B cell (primary cell): ENCODE measurements at regions not wholly inside any gene's neighbourhood (a gene's known extent, or its start where the extent isn't known, plus 50 kb on each side); places are given as distances from the start of the nearest gene placed in this dataset.

Experiments
- ATAC-seq: fragments of 200-7000 bp; cut with Tn5 transposase; one replicate; pipeline ENCODE4 v1.10.0; 2021; ENCODE audit warnings: low read depth, mild to moderate bottlenecking, moderate number of reproducible peaks, moderate library complexity
- CTCF ChIA-PET: fragments of 350-600 bp; sonication (Branson Sonifier 250); formaldehyde crosslinking; loops from one replicate; lab custom pipeline; 2021; ENCODE audit warnings: antibody characterized with exemption, inconsistent platforms; lab: Charles Lee
- POLR2A ChIA-PET: fragments of 350-600 bp; sonication (Branson Sonifier 250); formaldehyde crosslinking; loops from one replicate; lab custom pipeline; 2021; ENCODE audit warnings: antibody characterized with exemption; lab: Charles Lee
- DNase-seq: peaks from one replicate; pipeline ENCODE4 v3.0.0; 2013
- H2AFZ ChIP-seq: 2 replicates; pipeline ENCODE4 v1.6.1; 2012; ENCODE audit warnings: mild to moderate bottlenecking, low read depth, low read length; ENCODE audit not compliant: insufficient read depth, poor library complexity, severe bottlenecking
- H3K27ac ChIP-seq, 2 donors: 1 replicate in 1 of 2; 2 replicates in 1 of 2; pipeline ENCODE4 v1.5.1; 2012 to 2013; ENCODE audit warnings: low read length in 2 of 2, mild to moderate bottlenecking in 2 of 2, moderate library complexity in 1 of 2
- H3K27me3 ChIP-seq, 4 experiments: fragments of 200-600 bp in 1 of 4; sonication (generic) in 1 of 4; replicated peaks in 1 of 4; 1 replicate in 2 of 4; 2 replicates in 2 of 4; pipeline versions ENCODE4 v1.6.1 to v1.7.0; 2013 to 2016; ENCODE audit warnings: low read length in 3 of 4, mild to moderate bottlenecking in 2 of 4, mixed read lengths in 1 of 4, moderate library complexity in 1 of 4; ENCODE audit not compliant: insufficient read depth in 4 of 4, control insufficient read depth in 3 of 4; ENCODE audit errors: control extremely low read depth in 1 of 4
- H3K36me3 ChIP-seq, 2 experiments: replicated peaks in 1 of 2; 1 replicate in 1 of 2; 2 replicates in 1 of 2; pipeline versions ENCODE4 v1.6.1 to v1.7.1; 2013; ENCODE audit warnings: low read length in 1 of 2; ENCODE audit not compliant: insufficient read depth in 2 of 2, control insufficient read depth in 1 of 2; ENCODE audit errors: control extremely low read depth in 1 of 2, extremely low read depth in 1 of 2
- H3K4me1 ChIP-seq, 2 donors: fragments of 200-600 bp in 1 of 2; sonication (generic) in 1 of 2; 1 replicate in 1 of 2; 2 replicates in 1 of 2; pipeline versions ENCODE4 v1.5.1 to v1.6.1; 2013 to 2017; ENCODE audit warnings: low read length in 2 of 2; ENCODE audit not compliant: control insufficient read depth in 2 of 2, insufficient read depth in 2 of 2
- H3K4me2 ChIP-seq: replicated peaks from 2 replicates; pipeline ENCODE3; 2012; ENCODE audit warnings: mild to moderate bottlenecking, low read depth, low read length; ENCODE audit not compliant: poor library complexity, severe bottlenecking
- H3K4me3 ChIP-seq, 5 experiments: fragments of 200-600 bp in 1 of 5; sonication (generic) in 1 of 5; 1 replicate in 3 of 5; 2 replicates in 2 of 5; pipeline versions ENCODE4 v1.5.1 to v1.7.0; 2011 to 2016; ENCODE audit warnings: low read length in 4 of 5, mild to moderate bottlenecking in 4 of 5, low read depth in 2 of 5, control low read depth in 1 of 5, moderate library complexity in 1 of 5; ENCODE audit not compliant: insufficient read depth in 1 of 5; ENCODE audit errors: control extremely low read depth in 1 of 5, extremely low read depth in 1 of 5
- H3K79me2 ChIP-seq: fragments of 200-600 bp; sonication (generic); one replicate; pipeline ENCODE4 v1.6.0; 2016; ENCODE audit warnings: low read length; ENCODE audit not compliant: control insufficient read depth, insufficient read depth
- H3K9ac ChIP-seq: fragments of 200-600 bp; sonication (generic); 2 replicates; pipeline ENCODE4 v1.6.1; 2017; ENCODE audit warnings: mild to moderate bottlenecking, low read length, moderate library complexity
- H3K9me3 ChIP-seq, 3 donors: one replicate each; pipeline versions ENCODE4 v1.6.1 to v1.7.1; 2013; ENCODE audit warnings: low read length in 2 of 3; ENCODE audit not compliant: control insufficient read depth in 2 of 3, insufficient read depth in 1 of 3; ENCODE audit errors: control extremely low read depth in 1 of 3
- H4K20me1 ChIP-seq: 2 replicates; pipeline ENCODE4 v1.6.0; 2012; ENCODE audit warnings: mild to moderate bottlenecking, low read length; ENCODE audit not compliant: insufficient read depth, control insufficient read depth, poor library complexity, severe bottlenecking
- H3K27ac Mint-ChIP-seq: one replicate; pipeline ENCODE4 v1.8.0; 2021; ENCODE audit warnings: mixed read lengths
- H3K27me3 Mint-ChIP-seq: one replicate; pipeline ENCODE4 v1.8.0; 2021; ENCODE audit warnings: mixed read lengths
- H3K4me1 Mint-ChIP-seq: one replicate; pipeline ENCODE4 v1.8.0; 2021; ENCODE audit warnings: mixed read lengths
- H3K4me3 Mint-ChIP-seq: one replicate; pipeline ENCODE4 v1.8.0; 2021; ENCODE audit warnings: mixed read lengths
- H3K9me3 Mint-ChIP-seq: one replicate; pipeline ENCODE4 v1.8.0; 2022; ENCODE audit warnings: mixed read lengths; ENCODE audit not compliant: insufficient read depth
- EZH2 ChIP-seq: IDR thresholded peaks from 2 replicates; pipeline ENCODE4 v1.6.1; 2012; ENCODE audit warnings: borderline replicate concordance, low read depth, mild to moderate bottlenecking, moderate library complexity, low read length; ENCODE audit not compliant: insufficient read depth, poor library complexity, severe bottlenecking
- WGBS: methylation state at CpG from one replicate; pipeline ENCODE4 v1.1.5; 2013; ENCODE audit warnings: missing lambda C conversion rate; ENCODE audit not compliant: insufficient coverage; 5-methylcytosine and 5-hydroxymethylcytosine counted together
- intact Hi-C: fragments of 100-400 bp; cut with micrococcal nuclease; formaldehyde crosslinking; loops from one replicate; pipeline ENCODE4 v1.10.0; 2022
- TF ChIP-seq, protein P1 (sequence below): fragments of 200-600 bp; IDR thresholded peaks from one replicate; pipeline ENCODE4 v1.8.0; 2022; ENCODE audit warnings: antibody characterized with exemption, mild to moderate bottlenecking

DNA sequence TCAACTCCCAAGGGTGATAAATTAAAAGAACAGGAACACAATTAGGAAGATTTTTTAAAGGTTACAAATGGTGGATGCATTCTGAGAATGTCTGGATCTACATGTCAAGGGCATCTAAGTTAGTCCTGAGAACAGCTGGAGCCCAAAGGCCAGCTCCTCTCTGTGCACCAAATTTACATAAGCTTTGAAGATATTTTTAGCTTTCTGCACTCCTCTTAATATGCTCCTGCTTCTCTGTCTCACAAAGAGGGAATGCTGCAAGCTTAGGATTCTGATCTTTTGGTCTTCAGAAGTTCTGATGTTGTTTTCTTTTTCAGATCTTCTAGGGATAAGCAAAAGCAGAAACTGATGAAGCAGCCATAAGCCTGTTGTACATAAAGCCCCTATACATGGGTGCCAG, 309.8 kb upstream of the NCAM1 start:
- H3K27ac ChIP-seq = no peak overlapping the region
- H4K20me1 ChIP-seq = no peaks in the 10 kb centered on the region
- CTCF ChIA-PET = no interaction called here
- no peak overlapping the region for H3K9ac ChIP-seq
- H3K27me3 ChIP-seq = no peaks in the 10 kb centered on the region
- Mint-ChIP-seq H3K4me3 (no peak overlapping the region), H3K27ac (no peak overlapping the region), H3K9me3 (no peaks in the 10 kb centered on the region), H3K4me1 (no peaks in the 10 kb centered on the region), H3K27me3 (peaks cover 9% of the 10 kb centered on the region)
- H2AFZ ChIP-seq = no peak overlapping the region
- H3K36me3 ChIP-seq = no peaks in the 10 kb centered on the region
- no peak for ATAC-seq
- H3K4me3 ChIP-seq = no peak overlapping the region
- intact Hi-C loops = no loop called here
- no peak overlapping the region for H3K4me2 ChIP-seq
- DNase-seq = no peak
- H3K4me1 ChIP-seq = no peaks in the 10 kb centered on the region
- H3K79me2 ChIP-seq = no peaks in the 10 kb centered on the region
- POLR2A ChIA-PET = no interaction called here
- TF ChIP-seq EZH2 = no peak
- TF ChIP-seq, protein P1, sequence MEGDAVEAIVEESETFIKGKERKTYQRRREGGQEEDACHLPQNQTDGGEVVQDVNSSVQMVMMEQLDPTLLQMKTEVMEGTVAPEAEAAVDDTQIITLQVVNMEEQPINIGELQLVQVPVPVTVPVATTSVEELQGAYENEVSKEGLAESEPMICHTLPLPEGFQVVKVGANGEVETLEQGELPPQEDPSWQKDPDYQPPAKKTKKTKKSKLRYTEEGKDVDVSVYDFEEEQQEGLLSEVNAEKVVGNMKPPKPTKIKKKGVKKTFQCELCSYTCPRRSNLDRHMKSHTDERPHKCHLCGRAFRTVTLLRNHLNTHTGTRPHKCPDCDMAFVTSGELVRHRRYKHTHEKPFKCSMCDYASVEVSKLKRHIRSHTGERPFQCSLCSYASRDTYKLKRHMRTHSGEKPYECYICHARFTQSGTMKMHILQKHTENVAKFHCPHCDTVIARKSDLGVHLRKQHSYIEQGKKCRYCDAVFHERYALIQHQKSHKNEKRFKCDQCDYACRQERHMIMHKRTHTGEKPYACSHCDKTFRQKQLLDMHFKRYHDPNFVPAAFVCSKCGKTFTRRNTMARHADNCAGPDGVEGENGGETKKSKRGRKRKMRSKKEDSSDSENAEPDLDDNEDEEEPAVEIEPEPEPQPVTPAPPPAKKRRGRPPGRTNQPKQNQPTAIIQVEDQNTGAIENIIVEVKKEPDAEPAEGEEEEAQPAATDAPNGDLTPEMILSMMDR = no peak
- no peaks in the 10 kb centered on the region for H3K9me3 ChIP-seq

DNA sequence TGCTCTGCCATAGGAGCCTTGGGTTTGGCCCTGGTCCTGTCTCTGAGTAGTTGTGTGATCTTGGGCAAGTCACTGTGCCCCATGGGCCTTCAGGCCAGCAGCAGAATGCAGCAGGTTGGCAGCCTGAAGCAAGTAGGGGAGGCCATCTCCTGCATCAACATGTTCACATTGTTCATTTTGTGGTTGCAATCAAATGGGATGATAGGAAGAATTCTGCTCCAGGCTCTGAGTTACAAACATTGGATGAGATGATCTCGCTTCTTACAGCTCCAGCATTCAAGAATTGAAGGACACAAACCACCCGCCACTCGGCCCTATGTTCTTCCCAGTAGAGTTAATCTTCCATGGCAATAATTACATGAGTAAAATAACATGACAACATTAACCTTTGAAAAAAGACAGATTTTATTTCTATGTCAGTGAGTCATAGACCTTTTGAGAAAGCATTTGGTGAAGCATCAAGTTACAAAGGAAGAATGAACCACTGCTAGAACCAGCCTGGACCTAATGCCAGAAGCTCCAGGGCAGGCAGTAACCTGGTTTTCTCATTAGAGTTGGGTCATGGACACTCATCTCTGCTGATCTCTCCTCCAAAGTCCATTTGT, 308.3 kb upstream of the NCAM1 start:
- no peaks in the 10 kb centered on the region for H3K9me3 Mint-ChIP-seq
- H3K27ac ChIP-seq = no peak overlapping the region
- POLR2A ChIA-PET = no interaction called here
- H3K4me2 ChIP-seq = no peak overlapping the region
- peaks cover 5% of the 10 kb centered on the region for H3K27me3 Mint-ChIP-seq
- DNase-seq (no peak), ATAC-seq (no peak)
- H3K9ac ChIP-seq = no peak overlapping the region
- H3K27ac Mint-ChIP-seq = no peak overlapping the region
- no peak overlapping the region for H3K4me3 ChIP-seq
- no peaks in the 10 kb centered on the region for H3K27me3 ChIP-seq
- H2AFZ ChIP-seq = no peak overlapping the region
- intact Hi-C loops = no loop called here
- no peaks in the 10 kb centered on the region for H3K36me3 ChIP-seq
- H3K9me3 ChIP-seq = peaks cover 0 to 3% (median 0%) of the 10 kb centered on the region in 3 donors
- no peaks in the 10 kb centered on the region for H4K20me1 ChIP-seq
- TF ChIP-seq, protein P1 = no peak
- TF ChIP-seq EZH2 = no peak
- no peaks in the 10 kb centered on the region for H3K4me1 ChIP-seq
- no peaks in the 10 kb centered on the region for H3K79me2 ChIP-seq
- H3K4me3 Mint-ChIP-seq = no peak overlapping the region
- H3K4me1 Mint-ChIP-seq = no peaks in the 10 kb centered on the region
- CTCF ChIA-PET = no interaction called here
- WGBS = no CpG with 5 or more reads among the region's 3 CpGs
